HCT116 (cell line): ENCODE measurements at regions not wholly inside any gene's neighbourhood (a gene's known extent, or its start where the extent isn't known, plus 50 kb on each side); places are given as distances from the start of the nearest gene placed in this dataset.

Experiments used
- ATAC-seq: fragments of 200-7000 bp; cut with Tn5 transposase; 2 replicates; pipeline ENCODE4 v1.9.1; 2020; ENCODE audit warnings: mild to moderate bottlenecking, moderate library complexity
- BruUV-seq: library from RNA; stranded (reverse); fragments of 400-500 nt; replicated peaks from 2 replicates; lab custom pipeline; 2021; lab: Mats Ljungman, UMichigan
- CTCF ChIA-PET: fragments of 300-600 bp; sonication (Branson Sonifier 250); formaldehyde crosslinking; loops from one replicate; lab custom pipeline; 2021; ENCODE audit warnings: antibody characterized with exemption; lab: Charles Lee
- POLR2A ChIA-PET: fragments of 300-600, 350-600 bp; sonication (Branson Sonifier 250); formaldehyde crosslinking; loops from one replicate; lab custom pipeline; 2021; ENCODE audit warnings: antibody characterized with exemption; lab: Charles Lee
- RAD21 ChIA-PET, 2 experiments: fragments of 300-600 bp; sonication (Branson Sonifier 250); formaldehyde crosslinking; loops; one replicate each; lab custom pipeline; 2023; ENCODE audit warnings: low total read pairs in 2 of 2; ENCODE audit not compliant: uncharacterized antibody in 2 of 2, unreplicated experiment in 2 of 2, low non-redundant PET in 1 of 2; lab: Charles Lee
- DNase-seq: peaks from one replicate; pipeline ENCODE4 v3.0.0-alpha.2; 2010; ENCODE audit warnings: low read depth, low spot score
- H2AFZ ChIP-seq: fragments of 200-600 bp; shearing (Covaris generic), sonication (generic); 2 replicates; pipeline ENCODE4 v1.6.1; 2017; ENCODE audit warnings: low read depth, mixed run types, mixed read lengths, antibody characterized with exemption, low read length; ENCODE audit not compliant: poor library complexity, severe bottlenecking
- H3K27ac ChIP-seq: 2 replicates; pipeline ENCODE4 v1.5.1; 2012; ENCODE audit warnings: low read depth, low read length
- H3K27me3 ChIP-seq: fragments of 200-600 bp; sonication (generic); 2 replicates; pipeline ENCODE4 v1.6.1; 2016; ENCODE audit warnings: mixed run types, low read length, mixed read lengths; ENCODE audit not compliant: insufficient read depth
- H3K36me3 ChIP-seq, 2 experiments: fragments of 200-500 bp in 1 of 2; fragments of 200-600 bp in 1 of 2; sonication (Bioruptor generic) in 1 of 2; sonication (generic) in 1 of 2; 2 replicates each; pipeline versions ENCODE4 v1.5.1 to v1.6.1; 2014 to 2016; ENCODE audit warnings: low read length in 2 of 2, inconsistent platforms in 1 of 2, mixed read lengths in 1 of 2, mixed run types in 1 of 2; ENCODE audit not compliant: insufficient read depth in 2 of 2, control insufficient read depth in 1 of 2
- H3K4me1 ChIP-seq, 2 experiments: fragments of 200-600 bp in 1 of 2; sonication (generic) in 1 of 2; 2 replicates each; pipeline versions ENCODE4 v1.5.1 to v1.6.1; 2012 to 2017; ENCODE audit warnings: low read length in 2 of 2, inconsistent platforms in 1 of 2, mild to moderate bottlenecking in 1 of 2, mixed read lengths in 1 of 2, mixed run types in 1 of 2, moderate library complexity in 1 of 2; ENCODE audit not compliant: insufficient read depth in 2 of 2, control insufficient read depth in 1 of 2
- H3K4me2 ChIP-seq: fragments of 200-600 bp; sonication (generic); 2 replicates; pipeline ENCODE4 v1.6.1; 2017; ENCODE audit warnings: mixed run types, low read length, mixed read lengths
- H3K4me3 ChIP-seq, 2 experiments: fragments of 200-600 bp in 1 of 2; sonication (generic) in 1 of 2; replicated peaks in 1 of 2; 2 replicates each; pipeline ENCODE4 v1.5.1; 2011 to 2016; ENCODE audit warnings: low read length in 2 of 2, control low read depth in 1 of 2, low read depth in 1 of 2, mild to moderate bottlenecking in 1 of 2, mixed read lengths in 1 of 2, mixed run types in 1 of 2
- H3K79me2 ChIP-seq: fragments of 200-600 bp; sonication (generic); 2 replicates; pipeline ENCODE4 v1.6.1; 2017; ENCODE audit warnings: mild to moderate bottlenecking, mixed run types, low read length, moderate library complexity, mixed read lengths; ENCODE audit not compliant: insufficient read depth
- H3K9ac ChIP-seq: fragments of 200-600 bp; sonication (generic); 2 replicates; pipeline ENCODE4 v1.6.1; 2016; ENCODE audit warnings: low read length, mixed read lengths
- H3K9me2 ChIP-seq: fragments of 200-600 bp; sonication (generic), shearing (Covaris generic); 2 replicates; pipeline ENCODE4 v1.6.1; 2017; ENCODE audit warnings: mixed run types, mild to moderate bottlenecking, moderate library complexity; ENCODE audit not compliant: insufficient read depth
- H3K9me3 ChIP-seq, 2 experiments: fragments of 200-500 bp in 1 of 2; fragments of 200-600 bp in 1 of 2; sonication (Bioruptor generic) in 1 of 2; sonication (generic) in 1 of 2; 2 replicates each; pipeline ENCODE4 v1.6.1; 2014 to 2017; ENCODE audit warnings: low read length in 2 of 2, mixed read lengths in 2 of 2, inconsistent platforms in 1 of 2, low read depth in 1 of 2, mild to moderate bottlenecking in 1 of 2, mixed run types in 1 of 2, moderate library complexity in 1 of 2; ENCODE audit not compliant: control insufficient read depth in 1 of 2, insufficient read depth in 1 of 2
- H4K20me1 ChIP-seq: fragments of 200-600 bp; sonication (generic), shearing (Covaris generic); 2 replicates; pipeline ENCODE4 v1.6.1; 2017; ENCODE audit warnings: mixed run types, mild to moderate bottlenecking, moderate library complexity; ENCODE audit not compliant: insufficient read depth
- CEBPB ChIP-seq: IDR thresholded peaks from 2 replicates; pipeline ENCODE4 v1.6.1; 2012; ENCODE audit warnings: low read depth
- ELF1 ChIP-seq: IDR thresholded peaks from 2 replicates; pipeline ENCODE4 v1.6.1; 2012; ENCODE audit warnings: low read depth, borderline replicate concordance
- EZH2 ChIP-seq: fragments of 200-600 bp; sonication (generic); IDR thresholded peaks from 2 replicates; pipeline ENCODE4 v1.6.1; 2017; ENCODE audit warnings: antibody characterized with exemption, mixed run types
- EZH2phosphoT487 ChIP-seq: fragments of 200-600 bp; IDR thresholded peaks from 2 replicates; pipeline ENCODE4 v1.6.1; 2018; ENCODE audit warnings: antibody characterized with exemption, borderline replicate concordance
- MAX ChIP-seq: IDR thresholded peaks from 2 replicates; pipeline ENCODE4 v1.6.1; 2012
- POLR2A ChIP-seq: IDR thresholded peaks from 2 replicates; pipeline ENCODE4 v1.7.0; 2011; ENCODE audit warnings: borderline replicate concordance; ENCODE audit not compliant: insufficient read depth, insufficient read length; ENCODE audit errors: extremely low read depth
- POLR2AphosphoS5 ChIP-seq: IDR thresholded peaks from 2 replicates; pipeline ENCODE4 v1.6.1; 2011; ENCODE audit warnings: mild to moderate bottlenecking, low read depth, low read length, moderate library complexity
- RAD21 ChIP-seq: IDR thresholded peaks from 2 replicates; pipeline ENCODE4 v1.6.1; 2012; ENCODE audit warnings: low read depth, mild to moderate bottlenecking
- REST ChIP-seq: IDR thresholded peaks from 2 replicates; pipeline ENCODE4 v1.6.1; 2012; ENCODE audit warnings: low read depth
- SP1 ChIP-seq: IDR thresholded peaks from 2 replicates; pipeline ENCODE4 v1.6.1; 2012; ENCODE audit warnings: low read depth
- SRF ChIP-seq: IDR thresholded peaks from 2 replicates; pipeline ENCODE4 v1.6.1; 2012; ENCODE audit warnings: low read depth
- YY1 ChIP-seq: IDR thresholded peaks from 2 replicates; pipeline ENCODE4 v1.6.1; 2011; ENCODE audit warnings: low read length, low read depth, moderate library complexity, mild to moderate bottlenecking; ENCODE audit not compliant: insufficient replicate concordance; ENCODE audit errors: extremely low read depth
- ZBTB33 ChIP-seq: IDR thresholded peaks from 2 replicates; pipeline ENCODE4 v1.6.1; 2011; ENCODE audit warnings: mild to moderate bottlenecking, low read length, moderate library complexity; ENCODE audit not compliant: insufficient replicate concordance; ENCODE audit errors: extremely low read depth
- ZFX ChIP-seq: fragments of 450-650 bp; IDR thresholded peaks from 2 replicates; pipeline ENCODE4 v1.6.1; 2017
- ZNF274 ChIP-seq: fragments of 200-500 bp; sonication (Bioruptor generic); IDR thresholded peaks from 2 replicates; pipeline ENCODE4 v1.6.1; 2014; ENCODE audit warnings: mild to moderate bottlenecking, low read depth, low read length, inconsistent platforms
- intact Hi-C: fragments of 100-400 bp; cut with micrococcal nuclease; formaldehyde crosslinking; loops from 2 replicates; pipeline ENCODE4 v1.10.0; 2022
- TF ChIP-seq, protein P1 (sequence below), 3 experiments: fragments of 200-600 bp in 1 of 3; sonication (generic) in 1 of 3; IDR thresholded peaks in 2 of 3; conservative IDR thresholded peaks in 1 of 3; 2 replicates each; pipeline ENCODE4 v1.5.1; 2012 to 2017; ENCODE audit warnings: low read depth in 2 of 3, low read length in 2 of 3, antibody characterized with exemption in 1 of 3, borderline replicate concordance in 1 of 3, control low read depth in 1 of 3, mild to moderate bottlenecking in 1 of 3, mixed read lengths in 1 of 3, mixed run types in 1 of 3, moderate library complexity in 1 of 3; ENCODE audit not compliant: insufficient read depth in 1 of 3
- TF ChIP-seq, protein P2 (sequence below): IDR thresholded peaks from 2 replicates; pipeline ENCODE4 v1.6.1; 2012

DNA sequence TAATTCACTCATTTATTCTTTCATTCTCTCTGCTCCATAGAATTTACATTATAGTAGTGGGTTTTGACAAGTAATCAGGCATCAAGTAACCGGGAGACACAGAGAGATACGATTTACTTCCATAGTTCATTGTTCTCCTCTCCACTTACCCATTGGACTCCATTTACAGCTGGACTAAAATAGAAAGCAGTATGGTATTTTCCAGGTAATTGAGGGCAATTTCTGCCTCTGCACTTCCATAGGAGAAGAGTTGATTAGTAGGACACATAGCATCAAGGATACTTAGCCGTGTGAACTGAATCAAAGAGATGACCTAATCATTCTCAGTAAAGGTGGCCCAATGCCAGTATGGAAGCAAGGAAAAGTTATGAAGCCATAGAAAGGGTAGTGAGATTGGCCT lies 244.4 kb downstream of the COX7C start:
- Histone ChIP-seq H3K4me2 (no peak overlapping the region), H3K9ac (no peak overlapping the region), H3K4me1 (no peaks in the 10 kb centered on the region), H3K9me3 (no peaks in the 10 kb centered on the region), H3K9me2 (no peaks in the 10 kb centered on the region), H3K4me3 (no peak overlapping the region), H3K27ac (no peak overlapping the region), H3K79me2 (no peaks in the 10 kb centered on the region), H3K36me3 (no peaks in the 10 kb centered on the region), H3K27me3 (no peaks in the 10 kb centered on the region), H2AFZ (no peak overlapping the region), H4K20me1 (no peaks in the 10 kb centered on the region)
- POLR2A ChIA-PET = no interaction called here
- RAD21 ChIA-PET = no interaction called here
- BruUV-seq = no TSS peak
- intact Hi-C loops = no loop called here
- CTCF ChIA-PET = no interaction called here
- DNase-seq = no peak
- ATAC-seq = no peak
- no peak for TF ChIP-seq ZNF274
- no peak for TF ChIP-seq SRF
- TF ChIP-seq, protein P1, sequence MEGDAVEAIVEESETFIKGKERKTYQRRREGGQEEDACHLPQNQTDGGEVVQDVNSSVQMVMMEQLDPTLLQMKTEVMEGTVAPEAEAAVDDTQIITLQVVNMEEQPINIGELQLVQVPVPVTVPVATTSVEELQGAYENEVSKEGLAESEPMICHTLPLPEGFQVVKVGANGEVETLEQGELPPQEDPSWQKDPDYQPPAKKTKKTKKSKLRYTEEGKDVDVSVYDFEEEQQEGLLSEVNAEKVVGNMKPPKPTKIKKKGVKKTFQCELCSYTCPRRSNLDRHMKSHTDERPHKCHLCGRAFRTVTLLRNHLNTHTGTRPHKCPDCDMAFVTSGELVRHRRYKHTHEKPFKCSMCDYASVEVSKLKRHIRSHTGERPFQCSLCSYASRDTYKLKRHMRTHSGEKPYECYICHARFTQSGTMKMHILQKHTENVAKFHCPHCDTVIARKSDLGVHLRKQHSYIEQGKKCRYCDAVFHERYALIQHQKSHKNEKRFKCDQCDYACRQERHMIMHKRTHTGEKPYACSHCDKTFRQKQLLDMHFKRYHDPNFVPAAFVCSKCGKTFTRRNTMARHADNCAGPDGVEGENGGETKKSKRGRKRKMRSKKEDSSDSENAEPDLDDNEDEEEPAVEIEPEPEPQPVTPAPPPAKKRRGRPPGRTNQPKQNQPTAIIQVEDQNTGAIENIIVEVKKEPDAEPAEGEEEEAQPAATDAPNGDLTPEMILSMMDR (IDR thresholded peaks at IDR 0.05 in 2 of 3, conservative IDR thresholded peaks at IDR 0.05 in 1 of 3; ENCODE audit: borderline replicate concordance in 1 of 3, insufficient read depth in 1 of 3, low read depth in 2 of 3, low read length in 2 of 3) = no peak
- no peak for TF ChIP-seq ZBTB33
- no peak for TF ChIP-seq CEBPB
- no peak for TF ChIP-seq POLR2AphosphoS5
- TF ChIP-seq, protein P2, sequence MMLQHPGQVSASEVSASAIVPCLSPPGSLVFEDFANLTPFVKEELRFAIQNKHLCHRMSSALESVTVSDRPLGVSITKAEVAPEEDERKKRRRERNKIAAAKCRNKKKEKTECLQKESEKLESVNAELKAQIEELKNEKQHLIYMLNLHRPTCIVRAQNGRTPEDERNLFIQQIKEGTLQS = no peak
- TF ChIP-seq REST = no peak
- no peak for TF ChIP-seq SP1
- TF ChIP-seq EZH2phosphoT487 = no peak
- no peak for TF ChIP-seq ELF1
- no peak for TF ChIP-seq MAX
- TF ChIP-seq ZFX = no peak
- no peak for TF ChIP-seq YY1
- no peak for TF ChIP-seq POLR2A
- TF ChIP-seq RAD21 = no peak
- TF ChIP-seq EZH2 = no peak
